ENCODE measurements at regions not wholly inside any gene's neighbourhood (a gene's known extent, or its start where the extent isn't known, plus 50 kb on each side); places are given as distances from the start of the nearest gene placed in this dataset.

GRCh38 chr10:117071286-117072050 lies 66.5 kb upstream of the SHTN1 start:
- no peak for TF ChIP-seq CTCF (IDR thresholded peaks at IDR 0.05)
- TF ChIP-seq JUN (CRISPR knock-in tag; IDR thresholded peaks at IDR 0.05), result no peak
